Sigmoid colon (tissue), 4 donors: ENCODE measurements at regions not wholly inside any gene's neighbourhood (a gene's known extent, or its start where the extent isn't known, plus 50 kb on each side); places are given as distances from the start of the nearest gene placed in this dataset.

Experiments used
- EP300 ChIP-seq, 4 donors: sonication (generic); formaldehyde crosslinking; IDR thresholded peaks; one replicate each; pipeline ENCODE4 v1.6.1; 2017; ENCODE audit warnings: antibody characterized with exemption in 4 of 4
- POLR2A ChIP-seq, 2 donors: fragments of 450-650 bp; IDR thresholded peaks; one replicate each; pipeline ENCODE4 v1.6.1; 2016; ENCODE audit warnings: antibody characterized with exemption in 2 of 2, mild to moderate bottlenecking in 2 of 2, moderate library complexity in 2 of 2
- POLR2AphosphoS5 ChIP-seq, 4 donors: sonication (generic); formaldehyde crosslinking; IDR thresholded peaks; one replicate each; pipeline ENCODE4 v1.6.1; 2017; ENCODE audit warnings: antibody characterized with exemption in 4 of 4
- TF ChIP-seq, protein P1 (sequence below), 4 experiments: fragments of 450-650 bp in 3 of 4; fragments of 200-600 bp in 1 of 4; IDR thresholded peaks; one replicate each; pipeline ENCODE4 v1.5.1; 2016 to 2019; ENCODE audit warnings: antibody characterized with exemption in 4 of 4, mild to moderate bottlenecking in 3 of 4, moderate library complexity in 2 of 4

DNA sequence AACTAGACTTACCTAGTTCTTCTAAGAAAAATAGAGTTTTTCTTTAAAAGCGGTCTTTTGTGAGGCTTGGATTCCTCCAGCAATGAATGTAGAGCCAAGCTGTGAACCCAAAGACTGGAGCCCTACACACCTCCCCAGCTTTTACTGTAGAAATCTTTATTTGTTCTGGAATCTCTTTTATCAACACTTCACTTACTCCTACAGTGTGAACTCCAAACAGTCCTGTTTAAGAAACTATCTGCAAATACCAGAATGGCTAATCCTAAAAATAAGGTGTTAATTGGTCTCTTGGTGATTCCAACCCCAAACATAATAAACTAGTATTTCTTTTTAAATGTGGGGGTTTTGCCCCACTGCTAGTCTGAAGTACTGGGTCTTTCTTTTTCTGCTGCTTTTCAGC, 103.9 kb downstream of the ENC1 start:
- TF ChIP-seq, protein P1, sequence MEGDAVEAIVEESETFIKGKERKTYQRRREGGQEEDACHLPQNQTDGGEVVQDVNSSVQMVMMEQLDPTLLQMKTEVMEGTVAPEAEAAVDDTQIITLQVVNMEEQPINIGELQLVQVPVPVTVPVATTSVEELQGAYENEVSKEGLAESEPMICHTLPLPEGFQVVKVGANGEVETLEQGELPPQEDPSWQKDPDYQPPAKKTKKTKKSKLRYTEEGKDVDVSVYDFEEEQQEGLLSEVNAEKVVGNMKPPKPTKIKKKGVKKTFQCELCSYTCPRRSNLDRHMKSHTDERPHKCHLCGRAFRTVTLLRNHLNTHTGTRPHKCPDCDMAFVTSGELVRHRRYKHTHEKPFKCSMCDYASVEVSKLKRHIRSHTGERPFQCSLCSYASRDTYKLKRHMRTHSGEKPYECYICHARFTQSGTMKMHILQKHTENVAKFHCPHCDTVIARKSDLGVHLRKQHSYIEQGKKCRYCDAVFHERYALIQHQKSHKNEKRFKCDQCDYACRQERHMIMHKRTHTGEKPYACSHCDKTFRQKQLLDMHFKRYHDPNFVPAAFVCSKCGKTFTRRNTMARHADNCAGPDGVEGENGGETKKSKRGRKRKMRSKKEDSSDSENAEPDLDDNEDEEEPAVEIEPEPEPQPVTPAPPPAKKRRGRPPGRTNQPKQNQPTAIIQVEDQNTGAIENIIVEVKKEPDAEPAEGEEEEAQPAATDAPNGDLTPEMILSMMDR (IDR thresholded peaks at IDR 0.05): no peak
- TF ChIP-seq POLR2A (IDR thresholded peaks at IDR 0.05) (no peak), EP300 (IDR thresholded peaks at IDR 0.05) (no peak), POLR2AphosphoS5 (IDR thresholded peaks at IDR 0.05) (no peak)
